Caco-2 (cell line): ENCODE measurements at regions not wholly inside any gene's neighbourhood (a gene's known extent, or its start where the extent isn't known, plus 50 kb on each side); places are given as distances from the start of the nearest gene placed in this dataset.

Experiments used
- BruUV-seq: library from RNA; stranded (reverse); fragments of 400-500 nt; replicated peaks from 2 replicates; lab custom pipeline; 2021; lab: Mats Ljungman, UMichigan
- CTCF ChIA-PET: fragments of 300-600 bp; sonication (Branson Sonifier 250); formaldehyde crosslinking; loops from one replicate; lab custom pipeline; 2022; ENCODE audit warnings: antibody characterized with exemption; lab: Charles Lee
- POLR2A ChIA-PET: fragments of 300-600 bp; sonication (Branson Sonifier 250); formaldehyde crosslinking; loops from one replicate; lab custom pipeline; 2022; ENCODE audit warnings: antibody characterized with exemption; lab: Charles Lee
- DNase-seq, 2 experiments: peaks; one replicate each; pipeline versions ENCODE4 v3.0.0 to v3.0.0-alpha.2; 2020 to 2022
- H3K27me3 ChIP-seq: replicated peaks from 2 replicates; pipeline ENCODE4 v1.6.0; 2011; ENCODE audit warnings: low read length; ENCODE audit not compliant: control insufficient read depth, insufficient read depth
- H3K36me3 ChIP-seq: 2 replicates; pipeline ENCODE4 v1.5.1; 2011; ENCODE audit warnings: low read length; ENCODE audit not compliant: control insufficient read depth, insufficient read depth
- H3K4me1 ChIP-seq: fragments of 250-450 bp; sonication (Bioruptor Pico); 2 replicates; pipeline ENCODE4 v1.5.1; 2020; ENCODE audit warnings: mild to moderate bottlenecking
- H3K4me3 ChIP-seq: 2 replicates; pipeline ENCODE4 v1.5.1; 2011; ENCODE audit warnings: low read depth, mild to moderate bottlenecking, control low read depth, low read length
- H3K9me3 ChIP-seq: fragments of 250-450 bp; sonication (Bioruptor Pico); 2 replicates; pipeline ENCODE4 v1.5.1; 2020; ENCODE audit warnings: mild to moderate bottlenecking, moderate library complexity
- H3K27ac Mint-ChIP-seq: one replicate; pipeline ENCODE4 v1.8.0; 2022; ENCODE audit warnings: mixed read lengths; ENCODE audit not compliant: unreplicated experiment
- H3K27me3 Mint-ChIP-seq: one replicate; pipeline ENCODE4 v1.8.0; 2022; ENCODE audit warnings: mixed read lengths; ENCODE audit not compliant: insufficient read depth, unreplicated experiment
- H3K36me3 Mint-ChIP-seq: one replicate; pipeline ENCODE4 v1.8.0; 2022; ENCODE audit warnings: mild to moderate bottlenecking, mixed read lengths; ENCODE audit not compliant: insufficient read depth, unreplicated experiment
- H3K4me1 Mint-ChIP-seq: one replicate; pipeline ENCODE4 v1.8.0; 2022; ENCODE audit warnings: low read depth, mixed read lengths; ENCODE audit not compliant: unreplicated experiment
- H3K4me3 Mint-ChIP-seq: one replicate; pipeline ENCODE4 v1.8.0; 2022; ENCODE audit warnings: mild to moderate bottlenecking, moderate library complexity, mixed read lengths; ENCODE audit not compliant: unreplicated experiment
- H3K9me3 Mint-ChIP-seq: one replicate; pipeline ENCODE4 v1.8.0; 2022; ENCODE audit warnings: mixed read lengths; ENCODE audit not compliant: unreplicated experiment
- CTCF ChIP-seq, 2 experiments: fragments of 200-600 bp in 1 of 2; IDR thresholded peaks; 1 replicate in 1 of 2; 2 replicates in 1 of 2; pipeline versions ENCODE4 v1.5.1 to v1.8.0; 2011 to 2022; ENCODE audit warnings: antibody characterized with exemption in 1 of 2, control low read depth in 1 of 2, inconsistent platforms in 1 of 2, low read depth in 1 of 2, low read length in 1 of 2, mild to moderate bottlenecking in 1 of 2, moderate library complexity in 1 of 2; ENCODE audit not compliant: insufficient read depth in 1 of 2, severe bottlenecking in 1 of 2, unreplicated experiment in 1 of 2
- intact Hi-C: fragments of 100-400 bp; cut with micrococcal nuclease; formaldehyde crosslinking; loops from one replicate; pipeline ENCODE4 v1.10.0; 2022; ENCODE audit not compliant: unreplicated experiment

DNA sequence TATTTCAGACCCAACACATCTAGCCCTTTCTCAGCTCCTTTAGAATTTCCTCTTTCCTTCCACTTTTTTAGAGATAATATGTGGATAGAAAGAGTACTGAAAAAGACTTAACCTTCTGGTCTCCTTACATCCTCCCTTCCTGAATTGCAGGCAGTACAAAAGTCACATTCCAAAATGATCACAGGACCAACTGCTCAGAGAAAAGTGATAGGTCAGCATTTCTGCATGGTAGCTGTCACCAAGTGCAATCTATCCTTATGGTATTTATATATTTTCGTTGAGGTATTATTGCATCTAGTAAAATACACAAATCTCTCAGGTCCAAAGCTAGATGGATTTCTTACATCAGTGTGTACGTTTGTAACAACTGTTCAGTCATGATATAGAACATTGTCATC is 427.5 kb downstream of the LPIN1 start:
- no peak for TF ChIP-seq CTCF (IDR thresholded peaks at IDR 0.05; ENCODE audit: insufficient read depth in 1 of 2, low read depth in 1 of 2, low read length in 1 of 2, severe bottlenecking in 1 of 2, unreplicated experiment in 1 of 2)
- Mint-ChIP-seq H3K9me3 (no peaks in the 10 kb centered on the region), H3K4me3 (no peak overlapping the region), H3K4me1 (no peaks in the 10 kb centered on the region), H3K36me3 (no peaks in the 10 kb centered on the region), H3K27me3 (peaks cover 8% of the 10 kb centered on the region), H3K27ac (no peak overlapping the region)
- intact Hi-C loops = no loop called here
- no peak for DNase-seq
- no peaks in the 10 kb centered on the region for H3K9me3 ChIP-seq
- ChIA-PET CTCF (no interaction called here), POLR2A (no interaction called here)
- H3K4me1 ChIP-seq = no peaks in the 10 kb centered on the region
- no TSS peak for BruUV-seq
- H3K27me3 ChIP-seq = 0 out of 2 replicates have a peak, but pooled peaks cover 2% of the 10 kb centered on the region
- no peak overlapping the region for H3K4me3 ChIP-seq
- H3K36me3 ChIP-seq = no peaks in the 10 kb centered on the region

- H3K4me1 ChIP-seq = no peaks in the 10 kb centered on the region
These were observed 428.9 kb downstream of the LPIN1 start for GRCh38 chr2:12175323-12175722.

GRCh38 chr2:12176623-12177454 is 430.4 kb downstream of the LPIN1 start:
- no peak for TF ChIP-seq CTCF (IDR thresholded peaks at IDR 0.05; ENCODE audit: insufficient read depth in 1 of 2, low read depth in 1 of 2, low read length in 1 of 2, severe bottlenecking in 1 of 2, unreplicated experiment in 1 of 2)
- no peaks in the 10 kb centered on the region for H3K9me3 Mint-ChIP-seq
- ChIA-PET CTCF (interaction anchor here (0.6 kb wide), 1 partner anchor 129 kb away, joined by 6 read pairs; no protein-coding TSS in a partner anchor), POLR2A (interaction anchor here (0.7 kb wide), 1 partner anchor 141 kb away, joined by 4 read pairs; no protein-coding TSS in a partner anchor)
- no peak overlapping the region for H3K27ac Mint-ChIP-seq
- Histone ChIP-seq H3K9me3 (no peaks in the 10 kb centered on the region), H3K4me1 (no peaks in the 10 kb centered on the region), H3K36me3 (no peaks in the 10 kb centered on the region), H3K27me3 (no peaks in the 10 kb centered on the region; the same call in 1 of the 2 replicates), H3K4me3 (no peak overlapping the region)
- no peaks in the 10 kb centered on the region for H3K36me3 Mint-ChIP-seq
- H3K4me1 Mint-ChIP-seq = no peaks in the 10 kb centered on the region
- DNase-seq = peak in 1 of 2 experiments; percentile 43
- peaks cover 8% of the 10 kb centered on the region for H3K27me3 Mint-ChIP-seq
- intact Hi-C loops = no loop called here
- BruUV-seq = no TSS peak
- no peak overlapping the region for H3K4me3 Mint-ChIP-seq

More at GRCh38 chr2:12175323-12175722, 428.9 kb downstream of the LPIN1 start:
- no peak overlapping the region for H3K4me3 Mint-ChIP-seq
- H3K27ac Mint-ChIP-seq = no peak overlapping the region
- Histone ChIP-seq H3K36me3 (no peaks in the 10 kb centered on the region), H3K9me3 (no peaks in the 10 kb centered on the region), H3K4me3 (no peak overlapping the region), H3K27me3 (no peaks in the 10 kb centered on the region; the same call in 1 of the 2 replicates)
- no peaks in the 10 kb centered on the region for H3K4me1 Mint-ChIP-seq
- H3K27me3 Mint-ChIP-seq = peaks cover 8% of the 10 kb centered on the region
- ChIA-PET CTCF (no interaction called here), POLR2A (no interaction called here)
- no peak for DNase-seq
- no peak for TF ChIP-seq CTCF (IDR thresholded peaks at IDR 0.05; ENCODE audit: insufficient read depth in 1 of 2, low read depth in 1 of 2, low read length in 1 of 2, severe bottlenecking in 1 of 2, unreplicated experiment in 1 of 2)
- H3K36me3 Mint-ChIP-seq = no peaks in the 10 kb centered on the region
- intact Hi-C loops = no loop called here
- no peaks in the 10 kb centered on the region for H3K9me3 Mint-ChIP-seq
- BruUV-seq = no TSS peak
